Putamen (tissue), 1 donor: ENCODE measurements at regions not wholly inside any gene's neighbourhood (a gene's known extent, or its start where the extent isn't known, plus 50 kb on each side); places are given as distances from the start of the nearest gene placed in this dataset.
A peak's percentile ranks its signal among the peaks of the same experiment; 100 is the strongest.
"Not testable (repeated sequence)": the region's sequence is repeated elsewhere in the genome, so short reads cannot be mapped to it uniquely, and the experiment has no call there.

ENCODE experiments used
- DNase-seq: peaks from one replicate; pipeline ENCODE4 v3.0.0-alpha.2; 2016; ENCODE audit warnings: low spot score

- DNase-seq = not testable (repeated sequence)
Measured at GRCh38 chr14:83091991-83092956, 1558.6 kb upstream of the SEL1L start.

GRCh38 chr14:83096092-83096491 lies 1562.4 kb upstream of the SEL1L start:
- DNase-seq = no peak

- no peak for DNase-seq
Measured at GRCh38 chr14:83101846-83102245, 1568.2 kb upstream of the SEL1L start.

DNA sequence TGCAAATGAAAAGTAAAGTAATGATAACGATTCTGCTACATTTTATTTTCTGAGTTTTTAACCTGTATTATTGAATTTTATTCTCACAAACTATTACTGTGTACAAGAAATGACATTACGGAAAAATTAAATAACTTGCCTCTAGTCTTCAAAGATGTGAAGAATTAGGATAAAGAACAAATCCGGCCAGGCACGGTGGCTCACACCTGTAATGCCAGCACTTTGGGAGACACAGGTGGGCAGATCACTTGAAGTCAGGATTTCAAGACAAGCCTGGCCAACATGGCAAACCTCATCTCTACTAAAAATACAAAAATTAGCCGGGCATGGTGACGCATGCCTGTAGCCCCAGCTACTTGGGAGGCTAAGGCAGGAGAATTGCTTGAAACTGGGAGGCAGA lies 1584.4 kb upstream of the SEL1L start:
- DNase-seq = no peak

DNA sequence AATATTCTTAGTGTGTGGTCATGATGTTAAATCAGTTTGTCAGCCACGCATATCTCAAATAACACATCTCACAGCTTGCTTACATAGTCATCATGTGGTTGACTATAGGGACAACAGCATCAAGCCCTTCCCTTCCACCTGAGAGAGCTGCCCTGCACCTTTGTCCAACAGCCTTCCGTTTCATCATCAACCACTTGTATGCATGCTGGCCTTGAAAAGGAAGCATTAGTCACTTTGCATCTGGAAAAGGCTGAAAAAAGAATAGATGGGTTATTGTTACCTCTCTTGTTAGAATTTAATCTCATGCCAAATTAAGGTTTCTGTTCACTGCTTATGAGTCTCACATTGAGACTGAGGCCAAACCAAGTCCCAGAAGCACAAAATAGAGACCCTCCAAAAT lies 1586.5 kb upstream of the SEL1L start:
- DNase-seq = no peak

DNA sequence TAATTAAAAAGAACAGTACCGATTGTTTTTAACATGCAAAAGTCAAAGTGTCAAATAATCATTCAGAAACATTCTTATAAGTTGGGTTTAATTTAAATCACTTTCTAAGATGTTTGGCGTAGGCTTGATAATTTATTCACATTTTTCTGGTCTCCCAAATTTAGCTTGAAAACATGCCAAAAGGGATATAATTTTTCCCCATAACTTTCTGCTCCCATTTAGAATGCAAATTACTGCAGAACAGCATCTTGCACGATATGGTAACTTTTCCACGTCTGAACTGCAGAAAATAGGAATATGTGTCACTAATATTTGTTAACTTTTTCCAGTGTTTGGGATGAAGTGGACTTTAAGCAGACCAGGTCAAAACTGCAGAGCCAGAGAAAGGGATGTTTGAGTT lies 1592.4 kb upstream of the SEL1L start:
- DNase-seq = peak; percentile 57

DNA sequence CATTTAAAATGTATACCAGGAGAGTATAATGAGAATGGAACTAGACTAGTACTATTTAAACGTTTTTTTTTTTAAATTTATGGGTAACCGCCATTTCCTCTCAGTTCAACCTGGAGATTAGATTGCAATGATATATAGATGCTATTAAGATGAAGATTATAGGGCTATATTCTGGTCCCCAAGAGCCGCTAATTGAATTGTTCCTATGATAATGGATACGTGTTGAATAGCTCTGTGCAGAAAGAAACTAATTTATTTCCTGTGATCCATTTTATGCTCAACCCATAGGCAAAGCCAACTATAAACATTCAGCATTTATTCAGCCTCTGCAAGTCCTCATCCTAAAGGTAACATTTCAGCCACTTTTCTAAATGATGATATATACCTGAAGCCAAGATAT lies 1595.1 kb upstream of the SEL1L start:
- DNase-seq = no peak

GRCh38 chr14:83129496-83129895 lies 1595.8 kb upstream of the SEL1L start:
- DNase-seq = no peak

- DNase-seq = peak; percentile 47
Measured at GRCh38 chr14:83133981-83134645, 1600.5 kb upstream of the SEL1L start.

- DNase-seq = no peak
Measured at GRCh38 chr14:83140756-83141155, 1607.1 kb upstream of the SEL1L start.

DNA sequence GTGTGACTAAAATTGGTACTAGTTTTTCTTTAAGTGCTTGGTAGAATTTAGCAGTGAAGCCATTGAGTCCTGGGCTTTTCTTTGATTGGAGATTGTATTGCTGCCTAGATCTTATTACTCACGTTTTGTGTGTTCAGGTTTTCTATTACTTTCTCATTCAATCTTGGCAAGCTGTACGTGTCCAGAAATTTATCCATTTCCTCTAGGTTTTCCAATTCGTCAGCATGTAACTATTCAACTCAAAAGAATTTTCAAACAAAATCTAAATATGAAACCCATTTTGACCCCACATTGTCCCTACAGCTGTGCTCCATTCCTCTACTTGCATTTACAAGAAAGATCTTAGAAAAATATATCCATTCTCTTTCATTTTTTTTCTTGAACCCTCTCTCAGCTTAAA lies 1613.4 kb upstream of the SEL1L start:
- no peak for DNase-seq

GRCh38 chr14:83151571-83151970 lies 1617.9 kb upstream of the SEL1L start:
- no peak for DNase-seq

GRCh38 chr14:83153081-83153480 lies 1619.4 kb upstream of the SEL1L start:
- no peak for DNase-seq

DNA sequence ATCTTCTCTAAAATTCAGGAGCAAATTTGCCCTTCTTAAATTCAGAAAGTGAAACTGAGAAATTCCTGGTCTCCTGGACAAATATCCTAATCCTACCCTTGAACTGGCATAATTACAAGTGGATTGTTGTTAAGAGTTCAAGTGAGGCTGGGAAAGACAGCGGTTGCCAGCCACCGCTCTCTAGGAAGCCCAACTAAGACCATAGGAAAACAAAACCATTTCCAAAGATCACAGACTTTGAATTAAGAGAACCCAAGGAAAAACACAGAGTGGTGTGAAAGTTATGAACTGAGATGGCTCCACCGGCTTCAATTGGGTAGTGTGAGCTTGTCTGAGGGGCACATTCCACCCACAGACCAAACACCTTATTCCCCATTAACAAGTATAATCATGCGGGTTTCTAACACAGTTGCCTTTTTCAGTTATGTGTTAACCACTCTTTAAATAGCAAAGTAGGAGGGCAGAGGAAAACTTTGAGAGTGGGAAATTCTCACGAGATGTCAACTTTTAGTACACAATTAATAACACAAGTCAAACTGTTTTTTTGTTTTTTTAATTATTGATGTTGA lies 1628.8 kb upstream of the SEL1L start:
- DNase-seq = no peak

DNA sequence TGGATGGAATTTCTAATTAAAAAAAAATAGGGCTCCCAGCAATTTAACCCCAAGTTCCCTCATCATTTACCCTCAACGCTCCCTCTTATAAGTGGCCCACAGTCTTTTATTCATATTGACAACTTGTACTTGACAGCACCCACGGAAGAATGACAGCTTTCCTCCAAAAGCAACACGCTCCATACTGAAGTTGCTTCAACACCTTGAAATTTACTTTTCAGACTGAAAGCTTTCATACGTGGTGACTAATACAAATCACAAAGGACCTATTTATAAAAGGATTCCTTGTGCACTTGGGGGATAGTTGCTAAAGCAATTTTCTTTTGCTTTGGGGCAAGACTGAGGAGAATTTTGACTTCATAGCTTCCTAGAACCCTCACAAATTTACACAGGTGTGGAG lies 1629.4 kb upstream of the SEL1L start:
- peak; percentile 25 for DNase-seq

DNA sequence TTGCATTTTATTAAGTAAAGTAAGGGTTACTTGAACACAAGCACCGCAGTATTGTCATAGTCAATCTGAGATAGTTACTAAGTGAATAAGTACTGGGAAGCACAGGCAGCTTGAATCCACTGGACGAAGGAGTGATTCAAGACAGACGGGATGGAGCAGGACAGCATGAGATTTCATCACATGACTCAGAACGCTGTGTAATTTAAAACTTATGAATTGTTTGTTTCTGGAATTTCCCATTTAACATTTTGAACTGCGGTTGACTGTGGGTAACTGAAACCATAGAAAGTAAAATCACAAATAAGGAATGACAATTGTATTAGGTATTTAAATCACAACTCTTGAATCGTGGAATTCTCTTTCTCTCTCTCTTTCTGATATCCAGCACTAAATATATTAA lies 1630.4 kb upstream of the SEL1L start:
- no peak for DNase-seq

GRCh38 chr14:83164591-83164990 lies 1630.9 kb upstream of the SEL1L start:
- DNase-seq = no peak

GRCh38 chr14:83170165-83170564 lies 1636.5 kb upstream of the SEL1L start:
- no peak for DNase-seq

DNA sequence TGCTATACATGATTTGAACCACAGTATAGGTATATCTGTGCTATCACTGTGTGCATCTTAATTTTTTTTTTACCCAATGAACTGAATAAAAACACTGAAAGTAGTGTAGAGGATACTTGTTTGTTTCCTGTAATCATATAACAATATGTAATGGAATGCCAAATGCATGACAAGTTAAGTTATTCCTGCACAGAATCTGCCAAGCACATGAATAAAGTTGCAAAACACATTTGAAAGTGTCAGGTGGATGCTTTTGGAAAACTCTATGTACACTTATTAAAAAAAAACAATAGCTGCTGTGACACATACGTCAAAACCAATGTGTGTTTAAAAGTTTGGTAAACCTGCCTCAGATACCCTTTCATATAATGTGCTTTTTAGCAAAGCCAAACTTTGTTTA lies 1638.1 kb upstream of the SEL1L start:
- DNase-seq = no peak

- no peak for DNase-seq
Measured at GRCh38 chr14:83172363-83172762, 1638.7 kb upstream of the SEL1L start.

DNA sequence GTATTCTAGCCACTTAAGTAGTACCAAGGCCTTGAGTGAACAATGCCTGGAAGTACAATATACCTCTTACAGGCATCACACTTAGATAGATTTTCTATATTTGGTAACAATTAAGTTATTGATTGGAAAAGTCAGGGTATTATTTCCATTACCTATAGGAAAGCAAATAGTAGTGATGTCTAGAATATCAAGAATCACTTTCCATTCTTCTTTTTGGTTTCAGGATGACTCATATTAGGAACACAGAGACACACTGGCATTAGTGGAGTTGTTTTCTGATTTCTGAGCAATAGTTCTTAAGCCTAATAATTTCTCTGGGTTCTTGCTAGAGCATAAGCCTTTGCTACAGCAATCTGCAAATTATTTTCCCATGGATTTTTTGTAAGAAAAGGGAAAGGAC lies 1640.0 kb upstream of the SEL1L start:
- DNase-seq = no peak

- no peak for DNase-seq
Measured at GRCh38 chr14:83184531-83184930, 1650.9 kb upstream of the SEL1L start.

- not testable (repeated sequence) for DNase-seq
Measured at GRCh38 chr14:83188311-83188710, 1654.7 kb upstream of the SEL1L start.
